Cardiac fibroblast (primary cell): ENCODE measurements at regions not wholly inside any gene's neighbourhood (a gene's known extent, or its start where the extent isn't known, plus 50 kb on each side); places are given as distances from the start of the nearest gene placed in this dataset.
A peak's percentile ranks its signal among the peaks of the same experiment; 100 is the strongest.

Experiments
- DNase-seq, 2 donors: peaks; one replicate each; pipeline versions ENCODE4 v3.0.0 to v3.0.0-alpha.2; 2010; ENCODE audit warnings: low read depth in 2 of 2
- H3K4me3 ChIP-seq, 2 donors: replicated peaks in 1 of 2; 1 replicate in 1 of 2; 2 replicates in 1 of 2; pipeline ENCODE4 v1.5.1; 2011; ENCODE audit warnings: low read depth in 2 of 2, low read length in 2 of 2, mild to moderate bottlenecking in 2 of 2, moderate library complexity in 1 of 2
- TF ChIP-seq, protein P1 (sequence below): IDR thresholded peaks from one replicate; pipeline ENCODE4 v1.5.1; 2011; ENCODE audit warnings: low read depth, mild to moderate bottlenecking, low read length, inconsistent platforms

DNA sequence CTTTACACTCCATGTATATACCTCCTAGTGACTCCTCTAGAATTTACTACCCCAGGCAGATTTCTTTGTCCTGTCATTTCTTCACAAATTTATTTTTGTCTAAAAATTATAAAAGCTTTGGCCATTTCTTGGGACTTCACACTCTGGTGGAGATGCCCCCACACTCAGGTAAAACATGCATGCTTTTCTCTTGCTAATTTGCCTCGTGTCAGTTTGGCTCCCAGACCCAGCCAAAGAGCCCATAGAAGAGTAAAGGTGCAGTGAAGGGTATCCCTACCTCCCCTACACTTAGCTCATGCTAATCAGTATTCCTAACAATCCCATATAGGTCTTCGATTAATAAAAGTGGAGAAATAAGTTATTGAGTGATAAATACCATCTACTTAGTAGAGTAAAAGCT is 256.5 kb upstream of the KRR1 start:
- TF ChIP-seq, protein P1, sequence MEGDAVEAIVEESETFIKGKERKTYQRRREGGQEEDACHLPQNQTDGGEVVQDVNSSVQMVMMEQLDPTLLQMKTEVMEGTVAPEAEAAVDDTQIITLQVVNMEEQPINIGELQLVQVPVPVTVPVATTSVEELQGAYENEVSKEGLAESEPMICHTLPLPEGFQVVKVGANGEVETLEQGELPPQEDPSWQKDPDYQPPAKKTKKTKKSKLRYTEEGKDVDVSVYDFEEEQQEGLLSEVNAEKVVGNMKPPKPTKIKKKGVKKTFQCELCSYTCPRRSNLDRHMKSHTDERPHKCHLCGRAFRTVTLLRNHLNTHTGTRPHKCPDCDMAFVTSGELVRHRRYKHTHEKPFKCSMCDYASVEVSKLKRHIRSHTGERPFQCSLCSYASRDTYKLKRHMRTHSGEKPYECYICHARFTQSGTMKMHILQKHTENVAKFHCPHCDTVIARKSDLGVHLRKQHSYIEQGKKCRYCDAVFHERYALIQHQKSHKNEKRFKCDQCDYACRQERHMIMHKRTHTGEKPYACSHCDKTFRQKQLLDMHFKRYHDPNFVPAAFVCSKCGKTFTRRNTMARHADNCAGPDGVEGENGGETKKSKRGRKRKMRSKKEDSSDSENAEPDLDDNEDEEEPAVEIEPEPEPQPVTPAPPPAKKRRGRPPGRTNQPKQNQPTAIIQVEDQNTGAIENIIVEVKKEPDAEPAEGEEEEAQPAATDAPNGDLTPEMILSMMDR: no peak
- no peak overlapping the region for H3K4me3 ChIP-seq
- no peak for DNase-seq

DNA sequence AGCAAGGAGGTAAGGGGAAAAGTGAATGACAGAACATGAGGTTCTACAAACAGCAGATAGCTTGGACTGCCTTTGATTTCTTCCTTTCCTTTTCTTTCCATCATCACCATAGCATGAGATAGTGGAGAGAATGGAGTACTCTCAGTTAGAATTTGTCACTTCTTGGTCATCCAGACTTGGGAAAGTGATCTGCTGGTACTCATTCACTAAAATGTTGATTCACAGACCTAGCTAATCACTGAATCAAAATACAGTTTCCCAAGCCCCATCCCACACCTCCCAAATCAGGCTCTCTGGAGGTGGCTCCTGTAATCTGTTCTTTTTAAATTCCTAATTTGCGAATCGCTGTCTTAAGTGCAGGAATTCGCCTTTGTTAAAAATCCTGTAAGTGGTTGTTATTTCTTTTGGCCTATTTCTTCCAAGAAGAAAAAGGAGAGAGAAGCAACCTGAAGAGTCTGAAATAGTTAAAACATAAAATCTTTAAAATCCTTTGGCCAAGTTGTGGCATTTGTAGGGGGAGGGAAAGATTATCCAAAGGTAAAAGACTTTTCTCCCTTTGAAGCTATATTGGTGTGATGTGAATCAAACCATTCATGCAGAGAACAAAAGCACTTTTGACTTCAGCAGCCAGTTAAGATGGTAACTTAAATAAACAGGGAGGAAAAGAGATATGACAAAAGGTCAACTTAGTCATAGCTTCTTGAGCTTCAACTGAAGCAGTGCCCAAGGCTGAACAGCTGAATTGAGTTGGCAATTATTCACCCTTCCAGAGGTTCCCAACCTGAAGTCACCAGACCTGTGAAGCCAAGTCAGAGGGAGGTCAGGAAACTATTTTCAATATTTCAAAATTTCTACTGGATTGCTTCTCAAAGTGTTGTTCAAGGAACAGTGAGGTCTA is 255.1 kb upstream of the KRR1 start:
- peak; percentile 48 to 60 for DNase-seq
- no peak overlapping the region for H3K4me3 ChIP-seq
- TF ChIP-seq, protein P1: no peak

DNA sequence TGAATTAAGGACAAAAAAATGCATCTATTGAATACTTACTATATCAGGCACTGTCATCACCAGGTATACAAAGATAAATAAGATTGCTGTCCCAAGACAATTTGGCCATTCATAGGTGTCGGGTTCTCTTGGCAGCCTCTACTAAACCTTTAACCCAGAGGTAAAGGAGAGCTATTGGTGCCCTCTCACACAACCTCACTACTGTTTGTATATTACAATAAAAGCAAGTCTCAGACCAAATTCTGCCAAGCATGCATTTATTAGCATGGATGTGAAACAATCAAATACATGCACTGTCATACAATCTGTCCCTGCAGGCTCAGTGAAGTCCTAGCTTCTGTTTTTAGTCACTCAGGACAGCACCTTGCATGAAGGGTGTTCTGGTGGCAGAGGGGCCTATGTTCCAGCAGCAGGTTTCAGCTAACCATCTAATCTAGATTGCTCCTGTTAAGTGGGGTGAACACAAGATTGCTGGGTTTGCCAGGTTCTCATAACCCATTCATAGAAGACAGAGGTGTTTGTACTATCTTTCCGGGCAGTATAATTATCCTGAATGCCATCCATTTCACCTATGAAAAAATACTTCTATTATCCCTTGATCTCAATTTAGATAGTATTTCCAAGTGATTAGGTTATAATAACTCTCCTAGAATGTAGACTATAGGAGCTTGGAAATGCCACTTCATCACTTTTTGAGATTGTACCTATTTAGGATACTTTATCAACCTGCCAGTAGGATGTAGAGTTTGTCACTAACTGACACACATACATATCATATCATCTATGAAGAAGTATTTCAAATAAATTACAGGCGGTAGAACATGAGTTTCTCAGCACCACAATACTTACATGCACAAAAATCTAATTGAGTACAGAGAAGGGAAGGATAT is 254.0 kb upstream of the KRR1 start:
- TF ChIP-seq, protein P1: no peak
- no peak for DNase-seq

DNA sequence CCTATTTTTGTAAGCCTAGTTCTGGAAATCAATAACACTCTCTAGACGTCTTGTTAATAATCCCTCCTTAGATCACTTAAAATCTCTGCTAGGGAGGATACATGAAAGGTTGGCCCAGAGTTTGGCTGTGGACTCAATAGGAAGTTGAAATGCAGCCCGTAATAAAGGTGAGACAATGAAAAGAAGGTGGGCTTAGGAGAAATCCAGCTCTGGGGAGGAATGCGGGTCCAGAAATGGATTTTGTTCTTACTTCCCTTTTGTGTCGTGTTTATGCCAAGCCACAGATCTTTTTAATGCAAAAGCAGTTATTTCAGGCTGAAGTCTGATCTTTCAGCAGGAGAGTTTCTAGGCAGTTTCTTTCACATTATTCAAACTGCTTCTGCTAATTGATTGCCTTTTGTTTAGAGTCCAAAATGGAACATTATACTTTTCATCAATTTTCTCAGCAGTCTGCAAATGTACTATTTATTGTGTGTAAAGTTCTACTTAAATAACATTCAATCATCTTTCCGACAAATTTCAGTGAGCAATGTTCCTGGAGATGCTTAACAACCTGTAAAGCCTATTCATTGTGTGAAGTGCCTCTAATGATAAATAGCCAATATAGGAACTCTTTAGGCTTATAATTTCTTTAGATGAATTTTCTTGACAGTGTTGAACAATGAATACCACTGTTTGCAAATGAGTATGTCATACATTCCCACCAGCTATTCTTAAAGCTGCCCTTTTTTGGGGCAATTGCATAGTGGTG is 252.9 kb upstream of the KRR1 start:
- no peak for DNase-seq
- TF ChIP-seq, protein P1: no peak

More for the DNA sequence above, 254.0 kb upstream of the KRR1 start:
- no peak overlapping the region for H3K4me3 ChIP-seq

DNA sequence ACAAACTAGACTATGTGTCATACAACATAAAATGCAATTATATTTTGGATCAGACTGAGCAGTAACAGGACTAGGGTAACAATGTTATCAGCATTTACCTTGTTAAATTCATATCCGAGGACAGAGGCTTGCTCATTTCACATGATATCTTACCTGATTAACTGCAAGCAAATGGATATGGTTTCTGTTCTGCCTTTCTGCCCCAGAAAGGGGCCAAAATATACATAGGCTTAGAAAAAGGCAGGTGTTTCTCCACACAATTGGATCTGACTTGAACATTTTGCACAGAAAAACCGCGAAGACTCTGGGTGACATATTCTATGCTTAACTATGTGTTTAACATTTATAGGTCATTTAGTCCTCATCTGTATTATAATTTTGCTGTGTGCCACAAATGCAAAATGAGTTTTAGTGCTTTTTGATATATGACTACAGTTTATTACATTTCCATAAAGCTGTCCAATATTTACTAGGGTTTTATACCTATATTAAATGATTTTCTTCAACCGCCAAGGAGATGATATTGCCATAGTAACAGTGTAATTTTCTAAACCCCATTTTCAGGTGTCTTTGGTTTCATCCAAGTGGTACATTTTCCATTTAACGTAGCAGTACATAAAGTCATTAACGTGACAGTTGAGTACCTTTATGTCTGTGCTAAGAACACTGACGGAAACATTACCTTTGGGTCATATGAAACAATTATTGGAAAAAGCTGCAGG is 249.3 kb upstream of the KRR1 start:
- H3K4me3 ChIP-seq: no peak overlapping the region
- TF ChIP-seq, protein P1: no peak
- DNase-seq: no peak

More for the DNA sequence above, 252.9 kb upstream of the KRR1 start:
- H3K4me3 ChIP-seq: no peak overlapping the region
